Keratinocyte (primary cell): ENCODE measurements at regions not wholly inside any gene's neighbourhood (a gene's known extent, or its start where the extent isn't known, plus 50 kb on each side); places are given as distances from the start of the nearest gene placed in this dataset.
"Not testable (repeated sequence)": the region's sequence is repeated elsewhere in the genome, so short reads cannot be mapped to it uniquely, and the experiment has no call there.

ENCODE experiments used
- DNase-seq: peaks from one replicate; pipeline ENCODE4 v3.0.0-alpha.2; 2011; ENCODE audit warnings: low read depth, missing footprints, low spot score
- FAIRE-seq: peaks from 2 replicates; lab custom pipeline; 2011; peaks lifted over from hg19 to GRCh38; lab: Jason Lieb, UNC
- H2AFZ ChIP-seq: 2 replicates; pipeline ENCODE4 v1.6.0; 2012; ENCODE audit warnings: low read length, control low read depth, inconsistent platforms; ENCODE audit not compliant: control insufficient read depth
- H3K27ac ChIP-seq: 2 replicates; pipeline ENCODE4 v1.5.1; 2011; ENCODE audit warnings: low read length; ENCODE audit not compliant: control insufficient read depth, insufficient read depth
- H3K27me3 ChIP-seq: 3 replicates; pipeline ENCODE4 v1.6.0; 2011; ENCODE audit warnings: low read length; ENCODE audit not compliant: control insufficient read depth, insufficient read depth; ENCODE audit errors: extremely low read depth
- H3K36me3 ChIP-seq, 2 experiments: 2 replicates in 1 of 2; 3 replicates in 1 of 2; pipeline ENCODE4 v1.5.1; 2011; ENCODE audit warnings: low read length in 2 of 2, mild to moderate bottlenecking in 1 of 2; ENCODE audit not compliant: control insufficient read depth in 2 of 2, insufficient read depth in 2 of 2; ENCODE audit errors: extremely low read depth in 1 of 2
- H3K4me1 ChIP-seq: 3 replicates; pipeline ENCODE4 v1.5.1; 2011; ENCODE audit warnings: low read length; ENCODE audit not compliant: control insufficient read depth, insufficient read depth; ENCODE audit errors: extremely low read depth
- H3K4me2 ChIP-seq: 3 replicates; pipeline ENCODE4 v1.6.0; 2011; ENCODE audit warnings: low read depth, low read length; ENCODE audit not compliant: control insufficient read depth, insufficient read depth; ENCODE audit errors: extremely low read depth
- H3K4me3 ChIP-seq, 3 experiments: fragments of 200-600 bp in 1 of 3; sonication (generic) in 1 of 3; 2 replicates in 2 of 3; 3 replicates in 1 of 3; pipeline ENCODE4 v1.5.1; 2011 to 2016; ENCODE audit warnings: low read length in 3 of 3, mild to moderate bottlenecking in 3 of 3, control low read depth in 2 of 3, inconsistent platforms in 1 of 3, low read depth in 1 of 3, mixed read lengths in 1 of 3, mixed run types in 1 of 3, moderate library complexity in 1 of 3; ENCODE audit not compliant: control insufficient read depth in 2 of 3, insufficient read depth in 2 of 3; ENCODE audit errors: extremely low read depth in 1 of 3
- H3K79me2 ChIP-seq: 2 replicates; pipeline ENCODE4 v1.6.0; 2012; ENCODE audit warnings: low read length; ENCODE audit not compliant: control insufficient read depth, insufficient read depth
- H3K9ac ChIP-seq: 3 replicates; pipeline ENCODE4 v1.6.0; 2011; ENCODE audit warnings: low read length; ENCODE audit not compliant: control insufficient read depth, insufficient read depth; ENCODE audit errors: extremely low read depth
- H3K9me1 ChIP-seq: 3 replicates; pipeline ENCODE4 v1.6.0; 2011; ENCODE audit warnings: low read length; ENCODE audit not compliant: control insufficient read depth, insufficient read depth; ENCODE audit errors: extremely low read depth
- H3K9me3 ChIP-seq: 2 replicates; pipeline ENCODE4 v1.5.1; 2012; ENCODE audit warnings: low read depth, low read length; ENCODE audit not compliant: control insufficient read depth
- H4K20me1 ChIP-seq: 3 replicates; pipeline ENCODE4 v1.6.0; 2011; ENCODE audit warnings: low read length; ENCODE audit not compliant: control insufficient read depth, insufficient read depth; ENCODE audit errors: extremely low read depth
- CTCF ChIP-seq, 3 experiments: IDR thresholded peaks in 1 of 3; conservative IDR thresholded peaks in 1 of 3; optimal IDR thresholded peaks in 1 of 3; 2 replicates in 2 of 3; 3 replicates in 1 of 3; pipeline versions ENCODE3 to v1.5.1; 2011; ENCODE audit warnings: low read length in 3 of 3, mild to moderate bottlenecking in 3 of 3, moderate library complexity in 2 of 3, control low read depth in 1 of 3, inconsistent platforms in 1 of 3; ENCODE audit not compliant: insufficient read depth in 2 of 3; ENCODE audit errors: extremely low read depth in 1 of 3
- EZH2 ChIP-seq: IDR thresholded peaks from one replicate; pipeline ENCODE4 v1.6.1; 2012; ENCODE audit warnings: inconsistent platforms, mild to moderate bottlenecking, low read length, moderate library complexity
- dilution Hi-C: fragments of 300-500 bp; cut with MboI; formaldehyde crosslinking; loops from one replicate; pipeline ENCODE4 v1.7.0; 2020; ENCODE audit warnings: low sequenced_read_pairs; ENCODE audit not compliant: extremely low pct_ligation_motif_present

- no peaks in the 10 kb centered on the region for H3K79me2 ChIP-seq
- no peak overlapping the region for H3K4me3 ChIP-seq
- DNase-seq (no peak), FAIRE-seq (no peak)
- no peaks in the 10 kb centered on the region for H3K36me3 ChIP-seq
- dilution Hi-C loops: no loop called here
- H3K4me2 ChIP-seq: no peak overlapping the region
- no peaks in the 10 kb centered on the region for H3K27me3 ChIP-seq
- TF ChIP-seq EZH2 (no peak), CTCF (optimal IDR thresholded peaks at IDR 0.05 in 1 of 3, IDR thresholded peaks at IDR 0.05 in 1 of 3, conservative IDR thresholded peaks at IDR 0.05 in 1 of 3; ENCODE audit: extremely low read depth in 1 of 3, insufficient read depth in 2 of 3, low read length in 3 of 3) (no peak)
- H4K20me1 ChIP-seq: no peaks in the 10 kb centered on the region
- H3K4me1 ChIP-seq: no peaks in the 10 kb centered on the region
- no peak overlapping the region for H3K27ac ChIP-seq
- H3K9me1 ChIP-seq: no peaks in the 10 kb centered on the region
- no peak overlapping the region for H3K9ac ChIP-seq
- no peak overlapping the region for H2AFZ ChIP-seq
- H3K9me3 ChIP-seq: no peaks in the 10 kb centered on the region
These were observed 208.5 kb upstream of the RPL34 start for GRCh38 chr4:108411836-108412235.

GRCh38 chr4:108409691-108410090 is 210.7 kb upstream of the RPL34 start:
- FAIRE-seq, DNase-seq, H3K4me1 ChIP-seq, H3K4me3 ChIP-seq, H3K9me3 ChIP-seq, dilution Hi-C loops, H3K4me2 ChIP-seq, H3K9ac ChIP-seq, H4K20me1 ChIP-seq, H3K27ac ChIP-seq, H2AFZ ChIP-seq, H3K27me3 ChIP-seq, H3K36me3 ChIP-seq, H3K79me2 ChIP-seq, H3K9me1 ChIP-seq: not testable (repeated sequence)

GRCh38 chr4:108405586-108405985 is 214.8 kb upstream of the RPL34 start:
- no peaks in the 10 kb centered on the region for H4K20me1 ChIP-seq

More at GRCh38 chr4:108405586-108405985, 214.8 kb upstream of the RPL34 start:
- no peak overlapping the region for H3K27ac ChIP-seq
- H3K9me1 ChIP-seq: no peaks in the 10 kb centered on the region
- no peaks in the 10 kb centered on the region for H3K9me3 ChIP-seq
- TF ChIP-seq EZH2 (no peak), CTCF (optimal IDR thresholded peaks at IDR 0.05 in 1 of 3, IDR thresholded peaks at IDR 0.05 in 1 of 3, conservative IDR thresholded peaks at IDR 0.05 in 1 of 3; ENCODE audit: extremely low read depth in 1 of 3, insufficient read depth in 2 of 3, low read length in 3 of 3) (no peak)
- H3K4me3 ChIP-seq: no peak overlapping the region
- H3K27me3 ChIP-seq: no peaks in the 10 kb centered on the region
- H3K4me1 ChIP-seq: no peaks in the 10 kb centered on the region
- H2AFZ ChIP-seq: no peak overlapping the region
- no peaks in the 10 kb centered on the region for H3K79me2 ChIP-seq
- no peak overlapping the region for H3K4me2 ChIP-seq
- H3K36me3 ChIP-seq: no peaks in the 10 kb centered on the region
- DNase-seq (no peak), FAIRE-seq (no peak)
- H3K9ac ChIP-seq: no peak overlapping the region
- dilution Hi-C loops: no loop called here
